ENCODE measurements at regions not wholly inside any gene's neighbourhood (a gene's known extent, or its start where the extent isn't known, plus 50 kb on each side); places are given as distances from the start of the nearest gene placed in this dataset.

GRCh38 chr3:18670759-18671158, 245.6 kb upstream of the SATB1 start:
- no peak overlapping the region for H3K27ac ChIP-seq (ENCODE audit: low read length)
- DNase-seq (no peak), ATAC-seq (no peak)
- intact Hi-C loops (cut with DNase I) = no loop called here
- H3K4me3 ChIP-seq (ENCODE audit: low read length) = no peak overlapping the region
- no peaks in the 10 kb centered on the region for H3K9me3 ChIP-seq (ENCODE audit: control insufficient read depth, low read length)
- 82% methylated on average over 4 of the region's 4 CpGs for WGBS
- no peaks in the 10 kb centered on the region for H3K4me1 ChIP-seq (ENCODE audit: control insufficient read depth, insufficient read depth, low read length)
- H3K27me3 ChIP-seq (ENCODE audit: control insufficient read depth, insufficient read depth) = no peaks in the 10 kb centered on the region

- Histone ChIP-seq H3K27ac (ENCODE audit: low read length) (no peak overlapping the region), H3K9me3 (ENCODE audit: control insufficient read depth, low read length) (no peaks in the 10 kb centered on the region), H3K27me3 (ENCODE audit: control insufficient read depth, insufficient read depth) (no peaks in the 10 kb centered on the region), H3K4me3 (ENCODE audit: low read length) (no peak overlapping the region), H3K4me1 (ENCODE audit: control insufficient read depth, insufficient read depth, low read length) (no peaks in the 10 kb centered on the region)
- DNase-seq (no peak), ATAC-seq (no peak)
- intact Hi-C loops (cut with DNase I) = no loop called here
- 75% methylated on average over 1 of the region's 1 CpG for WGBS
Observed at GRCh38 chr3:18669374-18669773, 244.2 kb upstream of the SATB1 start.

- no peak for DNase-seq
- no peak overlapping the region for H3K4me3 ChIP-seq (ENCODE audit: low read length)
- WGBS = 53% methylated on average over 4 of the region's 4 CpGs
- no peak overlapping the region for H3K27ac ChIP-seq (ENCODE audit: low read length)
- H3K9me3 ChIP-seq (ENCODE audit: control insufficient read depth, low read length) = no peaks in the 10 kb centered on the region
- H3K27me3 ChIP-seq (ENCODE audit: control insufficient read depth, insufficient read depth) = no peaks in the 10 kb centered on the region
- no peak for ATAC-seq
- H3K4me1 ChIP-seq (ENCODE audit: control insufficient read depth, insufficient read depth, low read length) = no peaks in the 10 kb centered on the region
- intact Hi-C loops (cut with DNase I) = no loop called here
Observed at GRCh38 chr3:18667552-18667951, 242.4 kb upstream of the SATB1 start.

GRCh38 chr3:18666655-18667054, 241.5 kb upstream of the SATB1 start:
- no peak overlapping the region for H3K27ac ChIP-seq (ENCODE audit: low read length)
- DNase-seq (no peak), ATAC-seq (no peak)
- intact Hi-C loops (cut with DNase I) = no loop called here
- H3K9me3 ChIP-seq (ENCODE audit: control insufficient read depth, low read length) = no peaks in the 10 kb centered on the region
- H3K4me3 ChIP-seq (ENCODE audit: low read length) = no peak overlapping the region
- no peaks in the 10 kb centered on the region for H3K4me1 ChIP-seq (ENCODE audit: control insufficient read depth, insufficient read depth, low read length)
- 74% methylated on average over 2 of the region's 2 CpGs for WGBS
- H3K27me3 ChIP-seq (ENCODE audit: control insufficient read depth, insufficient read depth) = no peaks in the 10 kb centered on the region

- no peaks in the 10 kb centered on the region for H3K27me3 ChIP-seq (ENCODE audit: control insufficient read depth, insufficient read depth)
- no peak overlapping the region for H3K27ac ChIP-seq (ENCODE audit: low read length)
- H3K4me3 ChIP-seq (ENCODE audit: low read length) = no peak overlapping the region
- no peaks in the 10 kb centered on the region for H3K9me3 ChIP-seq (ENCODE audit: control insufficient read depth, low read length)
- H3K4me1 ChIP-seq (ENCODE audit: control insufficient read depth, insufficient read depth, low read length) = no peaks in the 10 kb centered on the region
- ATAC-seq (no peak), DNase-seq (no peak)
- intact Hi-C loops (cut with DNase I) = no loop called here
Observed at GRCh38 chr3:18660059-18660458, 234.9 kb upstream of the SATB1 start.

- Histone ChIP-seq H3K27me3 (ENCODE audit: control insufficient read depth, insufficient read depth) (no peaks in the 10 kb centered on the region), H3K27ac (ENCODE audit: low read length) (no peak overlapping the region), H3K4me3 (ENCODE audit: low read length) (no peak overlapping the region), H3K9me3 (ENCODE audit: control insufficient read depth, low read length) (no peaks in the 10 kb centered on the region), H3K4me1 (ENCODE audit: control insufficient read depth, insufficient read depth, low read length) (no peaks in the 10 kb centered on the region)
- ATAC-seq = no peak
- DNase-seq = no peak
- WGBS = 52% methylated on average over 6 of the region's 6 CpGs
- intact Hi-C loops (cut with DNase I) = no loop called here
Observed at GRCh38 chr3:18657858-18658820, 233.0 kb upstream of the SATB1 start.

- H3K27ac ChIP-seq (ENCODE audit: low read length) = no peak overlapping the region
- DNase-seq (no peak), ATAC-seq (no peak)
- intact Hi-C loops (cut with DNase I) = no loop called here
- 69% methylated on average over 5 of the region's 5 CpGs for WGBS
- no peak overlapping the region for H3K4me3 ChIP-seq (ENCODE audit: low read length)
- H3K27me3 ChIP-seq (ENCODE audit: control insufficient read depth, insufficient read depth) = no peaks in the 10 kb centered on the region
- no peaks in the 10 kb centered on the region for H3K9me3 ChIP-seq (ENCODE audit: control insufficient read depth, low read length)
- no peaks in the 10 kb centered on the region for H3K4me1 ChIP-seq (ENCODE audit: control insufficient read depth, insufficient read depth, low read length)
Observed at GRCh38 chr3:18656866-18657265, 231.7 kb upstream of the SATB1 start.

- WGBS = 87% methylated on average over 2 of the region's 2 CpGs
- Histone ChIP-seq H3K9me3 (ENCODE audit: control insufficient read depth, low read length) (no peaks in the 10 kb centered on the region), H3K4me3 (ENCODE audit: low read length) (no peak overlapping the region), H3K4me1 (ENCODE audit: control insufficient read depth, insufficient read depth, low read length) (no peaks in the 10 kb centered on the region), H3K27ac (ENCODE audit: low read length) (no peak overlapping the region), H3K27me3 (ENCODE audit: control insufficient read depth, insufficient read depth) (no peaks in the 10 kb centered on the region)
- no peak for ATAC-seq
- DNase-seq = no peak
- intact Hi-C loops (cut with DNase I) = no loop called here
Observed at GRCh38 chr3:18656410-18656809, 231.3 kb upstream of the SATB1 start.

- no peak overlapping the region for H3K27ac ChIP-seq (ENCODE audit: low read length)
- no peaks in the 10 kb centered on the region for H3K27me3 ChIP-seq (ENCODE audit: control insufficient read depth, insufficient read depth)
- intact Hi-C loops (cut with DNase I) = no loop called here
- DNase-seq (no peak), ATAC-seq (no peak)
- no peaks in the 10 kb centered on the region for H3K4me1 ChIP-seq (ENCODE audit: control insufficient read depth, insufficient read depth, low read length)
- H3K4me3 ChIP-seq (ENCODE audit: low read length) = no peak overlapping the region
- H3K9me3 ChIP-seq (ENCODE audit: control insufficient read depth, low read length) = no peaks in the 10 kb centered on the region
- WGBS = 72% methylated on average over 1 of the region's 1 CpG
Observed at GRCh38 chr3:18655827-18656226, 230.7 kb upstream of the SATB1 start.

GRCh38 chr3:18652781-18653180, 227.6 kb upstream of the SATB1 start:
- no peaks in the 10 kb centered on the region for H3K4me1 ChIP-seq (ENCODE audit: control insufficient read depth, insufficient read depth, low read length)
- intact Hi-C loops (cut with DNase I) = no loop called here
- no peak for DNase-seq
- 93% methylated on average over 3 of the region's 3 CpGs for WGBS
- H3K9me3 ChIP-seq (ENCODE audit: control insufficient read depth, low read length) = no peaks in the 10 kb centered on the region
- H3K27me3 ChIP-seq (ENCODE audit: control insufficient read depth, insufficient read depth) = no peaks in the 10 kb centered on the region
- H3K4me3 ChIP-seq (ENCODE audit: low read length) = no peak overlapping the region
- no peak overlapping the region for H3K27ac ChIP-seq (ENCODE audit: low read length)
- ATAC-seq = no peak

- intact Hi-C loops (cut with DNase I) = no loop called here
- H3K27me3 ChIP-seq (ENCODE audit: control insufficient read depth, insufficient read depth) = no peaks in the 10 kb centered on the region
- DNase-seq = no peak
- no peaks in the 10 kb centered on the region for H3K9me3 ChIP-seq (ENCODE audit: control insufficient read depth, low read length)
- no peak overlapping the region for H3K4me3 ChIP-seq (ENCODE audit: low read length)
- no peak overlapping the region for H3K27ac ChIP-seq (ENCODE audit: low read length)
- WGBS = 72% methylated on average over 5 of the region's 5 CpGs
- ATAC-seq = no peak
- no peaks in the 10 kb centered on the region for H3K4me1 ChIP-seq (ENCODE audit: control insufficient read depth, insufficient read depth, low read length)
Observed at GRCh38 chr3:18650731-18651130, 225.6 kb upstream of the SATB1 start.

Data from right cardiac atrium (tissue), 5 donors.